ENCODE measurements at regions not wholly inside any gene's neighbourhood (a gene's known extent, or its start where the extent isn't known, plus 50 kb on each side); places are given as distances from the start of the nearest gene placed in this dataset.

DNA sequence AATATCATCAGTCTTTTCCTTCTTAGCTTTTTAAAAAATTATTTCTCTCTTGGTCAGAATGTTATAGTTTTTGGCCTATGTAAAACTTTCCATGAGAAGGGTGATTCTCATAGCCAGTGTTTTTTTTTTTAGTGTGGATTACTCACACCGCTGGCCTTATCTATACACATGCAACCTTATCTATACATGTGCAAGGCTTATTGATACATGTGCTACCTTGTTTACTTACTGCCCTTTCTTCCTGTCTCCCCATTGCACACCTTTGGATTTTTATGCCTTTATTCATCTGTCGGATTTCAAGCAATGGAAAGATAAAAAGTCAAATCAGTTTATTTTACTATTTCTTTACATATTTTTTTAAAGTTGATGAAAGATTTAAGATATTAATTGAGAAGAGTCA lies 660.0 kb upstream of the FZD8 start:
- WGBS, 2 donors, result 84 to 85% methylated on average over 2 of the region's 2 CpGs
- H3K4me1 ChIP-seq, result no peaks in the 10 kb centered on the region
- no peaks in the 10 kb centered on the region for H3K9me3 ChIP-seq
- H3K27ac ChIP-seq, result no peak overlapping the region
- TF ChIP-seq, protein P1, sequence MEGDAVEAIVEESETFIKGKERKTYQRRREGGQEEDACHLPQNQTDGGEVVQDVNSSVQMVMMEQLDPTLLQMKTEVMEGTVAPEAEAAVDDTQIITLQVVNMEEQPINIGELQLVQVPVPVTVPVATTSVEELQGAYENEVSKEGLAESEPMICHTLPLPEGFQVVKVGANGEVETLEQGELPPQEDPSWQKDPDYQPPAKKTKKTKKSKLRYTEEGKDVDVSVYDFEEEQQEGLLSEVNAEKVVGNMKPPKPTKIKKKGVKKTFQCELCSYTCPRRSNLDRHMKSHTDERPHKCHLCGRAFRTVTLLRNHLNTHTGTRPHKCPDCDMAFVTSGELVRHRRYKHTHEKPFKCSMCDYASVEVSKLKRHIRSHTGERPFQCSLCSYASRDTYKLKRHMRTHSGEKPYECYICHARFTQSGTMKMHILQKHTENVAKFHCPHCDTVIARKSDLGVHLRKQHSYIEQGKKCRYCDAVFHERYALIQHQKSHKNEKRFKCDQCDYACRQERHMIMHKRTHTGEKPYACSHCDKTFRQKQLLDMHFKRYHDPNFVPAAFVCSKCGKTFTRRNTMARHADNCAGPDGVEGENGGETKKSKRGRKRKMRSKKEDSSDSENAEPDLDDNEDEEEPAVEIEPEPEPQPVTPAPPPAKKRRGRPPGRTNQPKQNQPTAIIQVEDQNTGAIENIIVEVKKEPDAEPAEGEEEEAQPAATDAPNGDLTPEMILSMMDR (IDR thresholded peaks at IDR 0.05), result no peak
- TF ChIP-seq EP300 (IDR thresholded peaks at IDR 0.05), result no peak
- no peak for TF ChIP-seq POLR2A (IDR thresholded peaks at IDR 0.05)
- TF ChIP-seq POLR2AphosphoS5 (IDR thresholded peaks at IDR 0.05), result no peak
- H3K27me3 ChIP-seq, result no peaks in the 10 kb centered on the region
- no peaks in the 10 kb centered on the region for H3K36me3 ChIP-seq
- no peak overlapping the region for H3K4me3 ChIP-seq
- DNase-seq (no peak), ATAC-seq (ENCODE audit: low FRiP score in 2 of 2) (no peak)

DNA sequence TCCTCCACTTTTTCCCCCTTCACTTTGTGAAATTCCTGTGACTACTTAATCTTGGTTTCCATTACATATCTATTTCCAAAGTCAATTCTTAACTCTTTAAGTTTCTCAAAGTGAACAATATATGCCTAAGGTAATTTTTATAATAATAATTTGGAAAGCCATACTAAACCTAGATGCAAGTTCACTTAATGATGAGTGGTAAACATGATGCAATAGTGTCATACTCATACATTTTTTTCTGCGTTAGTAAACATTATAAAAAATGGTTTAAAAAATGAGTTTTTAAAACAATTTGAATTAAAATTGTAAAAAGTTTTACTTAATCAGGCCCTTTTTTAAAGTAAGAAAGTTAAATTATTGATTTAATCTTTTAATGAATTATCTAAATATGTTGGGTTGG lies 659.4 kb upstream of the FZD8 start:
- TF ChIP-seq POLR2A (IDR thresholded peaks at IDR 0.05), result no peak
- no peak for TF ChIP-seq EP300 (IDR thresholded peaks at IDR 0.05)
- TF ChIP-seq POLR2AphosphoS5 (IDR thresholded peaks at IDR 0.05), result no peak
- TF ChIP-seq, protein P1 (IDR thresholded peaks at IDR 0.05), result no peak
- Histone ChIP-seq H3K27ac (no peak overlapping the region), H3K4me3 (no peak overlapping the region), H3K36me3 (no peaks in the 10 kb centered on the region), H3K9me3 (no peaks in the 10 kb centered on the region), H3K4me1 (no peaks in the 10 kb centered on the region), H3K27me3 (no peaks in the 10 kb centered on the region)
- ATAC-seq (ENCODE audit: low FRiP score in 2 of 2) (no peak), DNase-seq (no peak)
- 97% methylated on average over 1 of the region's 1 CpG for WGBS, 2 donors

DNA sequence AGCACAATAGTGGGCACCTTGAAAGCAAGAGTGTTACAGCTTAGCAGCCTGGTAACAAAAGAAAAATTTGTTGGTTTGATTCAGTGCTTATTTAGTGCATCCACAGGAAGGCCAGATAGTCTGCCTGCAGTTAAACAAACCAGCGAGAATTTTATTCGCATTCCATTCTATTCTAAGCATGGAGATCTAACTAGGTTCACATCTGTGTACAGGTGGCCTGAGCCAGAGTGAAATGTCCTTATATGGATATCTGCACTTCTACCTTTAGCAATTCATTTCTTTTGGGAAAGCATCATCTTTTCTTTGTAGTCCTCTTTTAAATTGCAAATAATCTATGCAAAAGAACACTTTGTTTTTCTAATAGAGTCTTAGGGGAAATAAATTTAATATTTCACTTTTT lies 659.0 kb upstream of the FZD8 start:
- H3K36me3 ChIP-seq, result no peaks in the 10 kb centered on the region
- H3K27ac ChIP-seq, result no peak overlapping the region
- TF ChIP-seq, protein P1 (IDR thresholded peaks at IDR 0.05), result no peak
- no peak for TF ChIP-seq POLR2AphosphoS5 (IDR thresholded peaks at IDR 0.05)
- no peak for TF ChIP-seq EP300 (IDR thresholded peaks at IDR 0.05)
- TF ChIP-seq POLR2A (IDR thresholded peaks at IDR 0.05), result no peak
- 80 to 82% methylated on average over 2 of the region's 2 CpGs for WGBS, 2 donors
- H3K9me3 ChIP-seq, result no peaks in the 10 kb centered on the region
- DNase-seq (no peak), ATAC-seq (ENCODE audit: low FRiP score in 2 of 2) (no peak)
- H3K4me3 ChIP-seq, result no peak overlapping the region
- H3K27me3 ChIP-seq, result no peaks in the 10 kb centered on the region
- no peaks in the 10 kb centered on the region for H3K4me1 ChIP-seq

DNA sequence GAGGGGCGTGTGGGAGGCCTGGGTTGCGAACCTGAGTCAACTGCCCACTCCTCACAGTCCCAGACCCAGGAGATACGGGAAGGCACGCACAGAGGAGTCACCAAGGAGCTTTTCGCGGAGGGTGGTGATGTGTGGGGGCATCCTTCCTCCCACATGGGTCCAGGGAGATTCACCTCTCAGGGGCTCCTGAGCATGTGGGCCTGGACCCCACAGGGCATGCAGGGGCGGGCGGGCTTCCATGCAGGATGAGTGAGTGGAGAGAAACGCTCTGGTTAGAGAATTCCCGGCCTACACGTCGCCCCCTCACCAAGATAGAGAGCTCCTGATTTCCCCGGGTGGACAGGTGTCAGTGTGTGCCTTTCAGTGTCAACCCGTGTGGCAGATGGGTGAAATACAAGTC lies 641.7 kb upstream of the FZD8 start:
- Histone ChIP-seq H3K4me3 (no peak overlapping the region), H3K27ac (no peak overlapping the region), H3K4me1 (no peaks in the 10 kb centered on the region), H3K36me3 (no peaks in the 10 kb centered on the region), H3K9me3 (peaks cover 0 to 26% (median 13%) of the 10 kb centered on the region in 4 donors), H3K27me3 (no peaks in the 10 kb centered on the region)
- DNase-seq, result peak in 1 of 2 donors; percentile 38
- ATAC-seq (ENCODE audit: low FRiP score in 2 of 2), result no peak
- TF ChIP-seq POLR2A (IDR thresholded peaks at IDR 0.05), result no peak
- TF ChIP-seq, protein P1 (IDR thresholded peaks at IDR 0.05), result no peak
- TF ChIP-seq POLR2AphosphoS5 (IDR thresholded peaks at IDR 0.05), result no peak
- no peak for TF ChIP-seq EP300 (IDR thresholded peaks at IDR 0.05)
- WGBS, 2 donors, result 94 to 98% methylated on average over 14 of the region's 14 CpGs

DNA sequence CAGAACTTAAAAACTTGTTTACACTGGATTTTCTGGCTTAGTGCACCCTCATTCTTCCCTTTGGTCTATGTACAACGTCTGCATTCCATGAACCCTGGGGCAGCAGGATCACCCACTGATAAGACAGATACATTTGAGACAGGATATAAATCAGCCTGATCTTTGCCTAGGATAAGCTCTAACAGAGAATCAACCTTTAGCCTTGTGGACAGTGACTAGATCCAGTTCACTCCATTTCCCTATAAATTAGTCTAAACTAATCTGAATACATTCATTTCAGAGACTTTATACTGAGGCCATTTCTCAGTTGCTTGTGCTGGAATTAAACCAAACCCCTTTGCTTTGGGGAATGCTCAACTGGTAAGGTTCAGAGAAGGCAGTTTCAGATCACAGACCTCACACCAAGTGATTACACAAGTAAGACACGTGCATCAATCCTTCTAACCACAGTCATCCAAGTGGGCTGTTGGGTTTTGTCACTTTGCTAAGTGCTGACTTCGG lies 639.8 kb upstream of the FZD8 start:
- no peak for TF ChIP-seq EP300 (IDR thresholded peaks at IDR 0.05)
- TF ChIP-seq POLR2A (IDR thresholded peaks at IDR 0.05), result no peak
- no peak for TF ChIP-seq POLR2AphosphoS5 (IDR thresholded peaks at IDR 0.05)
- TF ChIP-seq, protein P1 (IDR thresholded peaks at IDR 0.05), result no peak
- DNase-seq (no peak), ATAC-seq (ENCODE audit: low FRiP score in 2 of 2) (no peak)
- Histone ChIP-seq H3K4me1 (no peaks in the 10 kb centered on the region), H3K27ac (no peak overlapping the region), H3K4me3 (no peak overlapping the region), H3K27me3 (no peaks in the 10 kb centered on the region), H3K9me3 (peaks cover 0 to 16% (median 7%) of the 10 kb centered on the region in 4 donors), H3K36me3 (no peaks in the 10 kb centered on the region)
- 63 to 70% methylated on average over 3 of the region's 3 CpGs for WGBS, 2 donors

Data from upper lobe of left lung (tissue), 6 donors.